ENCODE measurements at regions not wholly inside any gene's neighbourhood (a gene's known extent, or its start where the extent isn't known, plus 50 kb on each side); places are given as distances from the start of the nearest gene placed in this dataset.
A peak's percentile ranks its signal among the peaks of the same experiment; 100 is the strongest.

- ChIA-PET POLR2A (no interaction called here), CTCF (interaction anchor here (0.6 to 0.7 kb wide), 3 partner anchors 17 to 397 kb away, joined by 3 read pairs; no protein-coding TSS in a partner anchor)
- Histone ChIP-seq H3K27ac (ENCODE audit: insufficient read depth in 1 of 2, low read depth in 1 of 2, low read length in 2 of 2, poor library complexity in 1 of 2, severe bottlenecking in 2 of 2) (no peak overlapping the region), H3K36me3 (ENCODE audit: control insufficient read depth in 4 of 4, insufficient read depth in 4 of 4, low read length in 3 of 4) (no peaks in the 10 kb centered on the region), H3K27me3 (replicated peaks in 2 of 5; ENCODE audit: control insufficient read depth in 4 of 5, insufficient read depth in 5 of 5, low read length in 4 of 5) (peaks cover 0 to 20% (median 9%) of the 10 kb centered on the region in 5 experiments), H3K4me3 (ENCODE audit: control insufficient read depth in 1 of 7, extremely low read depth in 1 of 7, insufficient read depth in 4 of 7, low read depth in 2 of 7, low read length in 6 of 7) (peak overlapping the region in 5 of 7 experiments; percentile 24 to 72 (median 70)), H3K9me3 (ENCODE audit: control extremely low read depth in 1 of 5, control insufficient read depth in 4 of 5, insufficient read depth in 2 of 5, low read depth in 1 of 5, low read length in 4 of 5) (no peaks in the 10 kb centered on the region), H3K4me1 (ENCODE audit: control extremely low read depth in 1 of 4, control insufficient read depth in 4 of 4, insufficient read depth in 4 of 4, low read length in 3 of 4) (peaks cover 3 to 14% (median 13%) of the 10 kb centered on the region in 4 experiments)
- peak in 1 of 3 donors; percentile 4 for DNase-seq
- WGBS (ENCODE audit: insufficient coverage) = 10% methylated on average over 12 of the region's 20 CpGs
These were observed 61.1 kb downstream of the SPATA31C2 start for GRCh38 chr9:88077071-88077617.

GRCh38 chr9:88076286-88077070, 61.8 kb downstream of the SPATA31C2 start:
- WGBS (ENCODE audit: insufficient coverage) = under 1% methylated on average over 51 of the region's 57 CpGs
- H3K4me1 ChIP-seq (ENCODE audit: control extremely low read depth in 1 of 4, control insufficient read depth in 4 of 4, insufficient read depth in 4 of 4, low read length in 3 of 4) = peaks cover 3 to 14% (median 13%) of the 10 kb centered on the region in 4 experiments
- H3K36me3 ChIP-seq (ENCODE audit: control insufficient read depth in 4 of 4, insufficient read depth in 4 of 4, low read length in 3 of 4) = no peaks in the 10 kb centered on the region
- H3K4me3 ChIP-seq (ENCODE audit: control insufficient read depth in 1 of 7, extremely low read depth in 1 of 7, insufficient read depth in 4 of 7, low read depth in 2 of 7, low read length in 6 of 7) = peak overlapping the region; percentile 46 to 72 (median 65)
- H3K9me3 ChIP-seq (ENCODE audit: control extremely low read depth in 1 of 5, control insufficient read depth in 4 of 5, insufficient read depth in 2 of 5, low read depth in 1 of 5, low read length in 4 of 5) = no peaks in the 10 kb centered on the region
- CTCF ChIA-PET = interaction anchor here (0.9 to 1.3 kb wide), 4 partner anchors 11 to 32 kb away, joined by 3 to 4 read pairs (median 3); no protein-coding TSS in a partner anchor
- peak; percentile 87 to 95 (median 94) for DNase-seq
- no peak overlapping the region for H3K27ac ChIP-seq (ENCODE audit: insufficient read depth in 1 of 2, low read depth in 1 of 2, low read length in 2 of 2, poor library complexity in 1 of 2, severe bottlenecking in 2 of 2)
- POLR2A ChIA-PET = no interaction called here
- H3K27me3 ChIP-seq (replicated peaks in 2 of 5; ENCODE audit: control insufficient read depth in 4 of 5, insufficient read depth in 5 of 5, low read length in 4 of 5) = peaks cover 0 to 20% (median 9%) of the 10 kb centered on the region in 5 experiments

- Histone ChIP-seq H3K36me3 (ENCODE audit: control insufficient read depth in 4 of 4, insufficient read depth in 4 of 4, low read length in 3 of 4) (no peaks in the 10 kb centered on the region), H3K27me3 (replicated peaks in 2 of 5; ENCODE audit: control insufficient read depth in 4 of 5, insufficient read depth in 5 of 5, low read length in 4 of 5) (peaks cover 0 to 20% (median 9%) of the 10 kb centered on the region in 5 experiments), H3K9me3 (ENCODE audit: control extremely low read depth in 1 of 5, control insufficient read depth in 4 of 5, insufficient read depth in 2 of 5, low read depth in 1 of 5, low read length in 4 of 5) (no peaks in the 10 kb centered on the region), H3K4me1 (ENCODE audit: control extremely low read depth in 1 of 4, control insufficient read depth in 4 of 4, insufficient read depth in 4 of 4, low read length in 3 of 4) (peaks cover 3 to 14% (median 13%) of the 10 kb centered on the region in 4 experiments), H3K27ac (ENCODE audit: insufficient read depth in 1 of 2, low read depth in 1 of 2, low read length in 2 of 2, poor library complexity in 1 of 2, severe bottlenecking in 2 of 2) (no peak overlapping the region), H3K4me3 (ENCODE audit: control insufficient read depth in 1 of 7, extremely low read depth in 1 of 7, insufficient read depth in 4 of 7, low read depth in 2 of 7, low read length in 6 of 7) (peak overlapping the region in 6 of 7 experiments; percentile 63 to 72 (median 68))
- DNase-seq = no peak
- ChIA-PET CTCF (interaction anchor here (0.9 to 1.3 kb wide), 4 partner anchors 12 to 33 kb away, joined by 3 to 4 read pairs (median 3); no protein-coding TSS in a partner anchor), POLR2A (no interaction called here)
- WGBS (ENCODE audit: insufficient coverage) = 2% methylated on average over 11 of the region's 12 CpGs
These were observed 62.3 kb downstream of the SPATA31C2 start for GRCh38 chr9:88075966-88076285.

DNA sequence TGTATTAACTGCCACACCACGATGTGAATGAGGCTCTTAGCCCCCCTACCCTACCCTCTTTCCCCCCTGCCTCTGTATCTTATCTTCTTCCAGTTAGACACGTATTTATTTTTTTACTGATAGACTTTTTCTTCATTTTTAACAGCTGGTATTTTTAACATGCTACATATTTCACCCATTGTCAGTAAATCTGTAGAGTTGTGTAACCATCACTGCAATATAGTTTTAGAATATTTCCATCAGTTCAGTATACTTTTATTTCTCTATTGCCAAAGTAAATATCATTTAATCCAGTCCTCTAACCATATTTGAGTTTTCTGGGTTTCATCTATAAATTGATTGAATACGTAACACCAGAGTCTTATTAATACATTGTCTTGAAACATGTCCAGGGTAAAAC, 62.8 kb downstream of the SPATA31C2 start:
- Histone ChIP-seq H3K27ac (ENCODE audit: insufficient read depth in 1 of 2, low read depth in 1 of 2, low read length in 2 of 2, poor library complexity in 1 of 2, severe bottlenecking in 2 of 2) (no peak overlapping the region), H3K27me3 (replicated peaks in 2 of 5; ENCODE audit: control insufficient read depth in 4 of 5, insufficient read depth in 5 of 5, low read length in 4 of 5) (peaks cover 0 to 20% (median 9%) of the 10 kb centered on the region in 5 experiments), H3K9me3 (ENCODE audit: control extremely low read depth in 1 of 5, control insufficient read depth in 4 of 5, insufficient read depth in 2 of 5, low read depth in 1 of 5, low read length in 4 of 5) (no peaks in the 10 kb centered on the region), H3K36me3 (ENCODE audit: control insufficient read depth in 4 of 4, insufficient read depth in 4 of 4, low read length in 3 of 4) (no peaks in the 10 kb centered on the region), H3K4me1 (ENCODE audit: control extremely low read depth in 1 of 4, control insufficient read depth in 4 of 4, insufficient read depth in 4 of 4, low read length in 3 of 4) (peaks cover 3 to 14% (median 13%) of the 10 kb centered on the region in 4 experiments), H3K4me3 (ENCODE audit: control insufficient read depth in 1 of 7, extremely low read depth in 1 of 7, insufficient read depth in 4 of 7, low read depth in 2 of 7, low read length in 6 of 7) (no peak overlapping the region)
- CTCF ChIA-PET = interaction anchor here (1.2 to 1.3 kb wide), 2 partner anchors 12 to 15 kb away, joined by 3 read pairs; no protein-coding TSS in a partner anchor
- no CpG with 5 or more reads among the region's 3 CpGs for WGBS (ENCODE audit: insufficient coverage)
- POLR2A ChIA-PET = no interaction called here
- DNase-seq = no peak

- WGBS (ENCODE audit: insufficient coverage) = no CpG with 5 or more reads among the region's 5 CpGs
- ChIA-PET POLR2A (no interaction called here), CTCF (interaction anchor here (1.2 kb wide), 1 partner anchor 13 kb away, joined by 3 read pairs; no protein-coding TSS in a partner anchor)
- no peak for DNase-seq
- H3K4me1 ChIP-seq (ENCODE audit: control extremely low read depth in 1 of 4, control insufficient read depth in 4 of 4, insufficient read depth in 4 of 4, low read length in 3 of 4) = peaks cover 3 to 14% (median 13%) of the 10 kb centered on the region in 4 experiments
- H3K27ac ChIP-seq (ENCODE audit: insufficient read depth in 1 of 2, low read depth in 1 of 2, low read length in 2 of 2, poor library complexity in 1 of 2, severe bottlenecking in 2 of 2) = no peak overlapping the region
- no peaks in the 10 kb centered on the region for H3K36me3 ChIP-seq (ENCODE audit: control insufficient read depth in 4 of 4, insufficient read depth in 4 of 4, low read length in 3 of 4)
- no peaks in the 10 kb centered on the region for H3K9me3 ChIP-seq (ENCODE audit: control extremely low read depth in 1 of 5, control insufficient read depth in 4 of 5, insufficient read depth in 2 of 5, low read depth in 1 of 5, low read length in 4 of 5)
- peaks cover 0 to 20% (median 9%) of the 10 kb centered on the region in 5 experiments for H3K27me3 ChIP-seq (replicated peaks in 2 of 5; ENCODE audit: control insufficient read depth in 4 of 5, insufficient read depth in 5 of 5, low read length in 4 of 5)
- no peak overlapping the region for H3K4me3 ChIP-seq (ENCODE audit: control insufficient read depth in 1 of 7, extremely low read depth in 1 of 7, insufficient read depth in 4 of 7, low read depth in 2 of 7, low read length in 6 of 7)
These were observed 63.3 kb downstream of the SPATA31C2 start for GRCh38 chr9:88074931-88075330.

GRCh38 chr9:88072831-88073375, 65.4 kb downstream of the SPATA31C2 start:
- CTCF ChIA-PET = no interaction called here
- Histone ChIP-seq H3K9me3 (ENCODE audit: control extremely low read depth in 1 of 5, control insufficient read depth in 4 of 5, insufficient read depth in 2 of 5, low read depth in 1 of 5, low read length in 4 of 5) (no peaks in the 10 kb centered on the region), H3K27ac (ENCODE audit: insufficient read depth in 1 of 2, low read depth in 1 of 2, low read length in 2 of 2, poor library complexity in 1 of 2, severe bottlenecking in 2 of 2) (no peak overlapping the region), H3K27me3 (replicated peaks in 2 of 5; ENCODE audit: control insufficient read depth in 4 of 5, insufficient read depth in 5 of 5, low read length in 4 of 5) (peaks cover 0 to 20% (median 6%) of the 10 kb centered on the region in 5 experiments), H3K4me3 (ENCODE audit: control insufficient read depth in 1 of 7, extremely low read depth in 1 of 7, insufficient read depth in 4 of 7, low read depth in 2 of 7, low read length in 6 of 7) (no peak overlapping the region), H3K4me1 (ENCODE audit: control extremely low read depth in 1 of 4, control insufficient read depth in 4 of 4, insufficient read depth in 4 of 4, low read length in 3 of 4) (peaks cover 3 to 14% (median 13%) of the 10 kb centered on the region in 4 experiments), H3K36me3 (ENCODE audit: control insufficient read depth in 4 of 4, insufficient read depth in 4 of 4, low read length in 3 of 4) (no peaks in the 10 kb centered on the region)
- no peak for DNase-seq
- 100% methylated on average over 2 of the region's 2 CpGs for WGBS (ENCODE audit: insufficient coverage)
- POLR2A ChIA-PET = interaction anchor here (0.6 kb wide), 1 partner anchor 74 kb away, joined by 3 read pairs; no protein-coding TSS in a partner anchor
